Breast epithelium (tissue), 4 donors: ENCODE measurements at regions not wholly inside any gene's neighbourhood (a gene's known extent, or its start where the extent isn't known, plus 50 kb on each side); places are given as distances from the start of the nearest gene placed in this dataset.

Experiments
- DNase-seq, 2 donors: peaks; one replicate each; pipeline ENCODE4 v3.0.0-alpha.2; 2019; ENCODE audit warnings: low spot score in 2 of 2
- H3K27ac ChIP-seq, 2 donors: fragments of 200-600 bp; sonication (generic) in 1 of 2; one replicate each; pipeline ENCODE4 v1.5.1; 2016 to 2019; ENCODE audit warnings: mild to moderate bottlenecking in 1 of 2
- H3K27me3 ChIP-seq, 2 donors: fragments of 200-600 bp; sonication (generic) in 1 of 2; one replicate each; pipeline versions ENCODE4 v1.5.1 to v1.6.0; 2017 to 2019; ENCODE audit warnings: control low read depth in 1 of 2, mild to moderate bottlenecking in 1 of 2
- H3K36me3 ChIP-seq: fragments of 200-600 bp; one replicate; pipeline ENCODE4 v1.5.1; 2019
- H3K4me1 ChIP-seq, 2 donors: fragments of 200-600 bp; sonication (generic); one replicate each; pipeline ENCODE4 v1.5.1; 2016 to 2019; ENCODE audit warnings: control low read depth in 1 of 2
- H3K4me3 ChIP-seq, 3 donors: fragments of 200-600 bp; sonication (generic); 1 replicate in 2 of 3; 2 replicates in 1 of 3; pipeline ENCODE4 v1.5.1; 2016 to 2019; ENCODE audit warnings: mild to moderate bottlenecking in 3 of 3, moderate library complexity in 2 of 3
- H3K9me3 ChIP-seq, 2 donors: fragments of 200-600 bp; sonication (generic) in 1 of 2; one replicate each; pipeline ENCODE4 v1.5.1; 2016 to 2019; ENCODE audit warnings: control low read depth in 1 of 2
- CTCF ChIP-seq, 3 donors: fragments of 450-650 bp; IDR thresholded peaks; one replicate each; pipeline ENCODE4 v1.5.1; 2016 to 2017; ENCODE audit warnings: antibody characterized with exemption in 3 of 3, mild to moderate bottlenecking in 3 of 3, moderate library complexity in 3 of 3
- POLR2A ChIP-seq: fragments of 450-650 bp; IDR thresholded peaks from one replicate; pipeline ENCODE4 v1.6.1; 2016; ENCODE audit warnings: antibody characterized with exemption, mild to moderate bottlenecking, moderate library complexity
- POLR2AphosphoS5 ChIP-seq, 3 donors: sonication (generic); formaldehyde crosslinking; IDR thresholded peaks; one replicate each; pipeline ENCODE4 v1.6.1; 2017; ENCODE audit warnings: antibody characterized with exemption in 3 of 3
- intact Hi-C: fragments of 100-400 bp; cut with DNase I; formaldehyde crosslinking; loops from one replicate; pipeline ENCODE4 v1.15.1; 2023; ENCODE audit warnings: low total_unique reads

- no peaks in the 10 kb centered on the region for H3K27me3 ChIP-seq
- H3K27ac ChIP-seq, result no peak overlapping the region
- H3K9me3 ChIP-seq, result no peaks in the 10 kb centered on the region
- intact Hi-C loops, result no loop called here
- H3K36me3 ChIP-seq, result no peaks in the 10 kb centered on the region
- DNase-seq, result no peak
- no peak overlapping the region for H3K4me3 ChIP-seq
- TF ChIP-seq POLR2A (no peak), POLR2AphosphoS5 (IDR thresholded peaks at IDR 0.05) (no peak), CTCF (IDR thresholded peaks at IDR 0.05) (no peak)
- H3K4me1 ChIP-seq, result no peaks in the 10 kb centered on the region
Measured at GRCh38 chr16:79971237-79971572, 370.7 kb upstream of the MAF start.

DNA sequence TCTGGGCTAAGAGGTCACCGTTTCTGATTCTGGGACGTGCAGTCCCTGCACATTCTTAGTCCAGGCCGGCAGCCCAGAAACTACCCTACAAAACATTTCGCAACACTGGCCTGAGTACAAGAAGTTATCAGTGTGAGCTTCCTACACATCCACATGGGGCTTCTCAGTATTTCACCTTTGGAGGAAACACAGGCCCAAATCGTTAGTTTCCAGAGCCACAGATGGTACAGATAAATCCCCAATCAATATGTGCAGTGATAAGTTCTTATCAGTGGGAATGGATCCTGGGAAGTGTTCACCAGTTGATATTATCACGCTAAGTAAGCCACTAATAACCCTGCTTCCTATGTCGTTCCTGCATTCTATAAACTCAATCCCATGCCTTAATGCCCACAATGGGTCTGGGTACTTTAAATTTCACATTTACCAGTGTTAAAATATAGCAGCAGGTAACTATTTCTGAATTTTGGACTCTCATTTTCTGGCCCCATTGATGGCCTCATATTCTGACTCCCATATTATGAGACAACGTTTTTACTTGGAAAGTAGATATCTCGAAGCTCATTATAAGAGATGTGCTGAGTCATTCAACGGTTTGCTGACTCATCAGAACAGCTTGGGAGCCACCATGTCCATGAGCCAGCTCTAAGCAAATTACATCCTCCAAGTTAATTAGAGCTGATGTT, 370.2 kb upstream of the MAF start:
- Histone ChIP-seq H3K27ac (peak overlapping the region in 1 of 2 donors; percentile 28), H3K27me3 (no peaks in the 10 kb centered on the region), H3K4me1 (no peaks in the 10 kb centered on the region), H3K9me3 (no peaks in the 10 kb centered on the region), H3K4me3 (no peak overlapping the region), H3K36me3 (no peaks in the 10 kb centered on the region)
- DNase-seq, result peak in 1 of 2 donors; percentile 19
- peak in 1 of 3 donors; percentile 75 for TF ChIP-seq POLR2AphosphoS5 (IDR thresholded peaks at IDR 0.05)
- no peak for TF ChIP-seq POLR2A
- TF ChIP-seq CTCF (IDR thresholded peaks at IDR 0.05), result no peak
- intact Hi-C loops, result no loop called here

- H3K4me3 ChIP-seq, result no peak overlapping the region
- intact Hi-C loops, result no loop called here
- no peak for TF ChIP-seq POLR2AphosphoS5 (IDR thresholded peaks at IDR 0.05)
- no peak for TF ChIP-seq CTCF (IDR thresholded peaks at IDR 0.05)
- no peak for TF ChIP-seq POLR2A
- H3K9me3 ChIP-seq, result no peaks in the 10 kb centered on the region
- H3K4me1 ChIP-seq, result no peaks in the 10 kb centered on the region
- no peak for DNase-seq
- no peaks in the 10 kb centered on the region for H3K27me3 ChIP-seq
- no peaks in the 10 kb centered on the region for H3K36me3 ChIP-seq
- H3K27ac ChIP-seq, result no peak overlapping the region
Measured at GRCh38 chr16:79970087-79970486, 369.6 kb upstream of the MAF start.

DNA sequence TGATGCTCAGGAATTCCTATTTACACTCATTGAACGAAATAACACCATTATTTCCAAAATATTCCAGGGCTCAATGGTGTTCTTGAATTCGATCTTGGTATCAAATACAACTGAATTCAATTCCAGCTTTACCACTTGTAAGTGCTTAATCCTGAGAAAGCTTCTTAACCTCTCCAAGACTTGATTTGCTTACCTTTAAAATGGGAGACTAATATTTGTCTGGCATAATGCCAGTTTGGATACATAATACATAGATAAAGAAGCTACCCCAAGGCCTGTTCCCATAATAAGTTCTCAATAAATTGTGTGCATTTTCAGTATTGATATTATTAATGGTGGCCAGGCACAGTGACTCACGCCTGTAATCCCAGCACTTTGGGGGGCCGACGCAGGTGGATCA, 368.9 kb upstream of the MAF start:
- H3K4me3 ChIP-seq, result no peak overlapping the region
- no peaks in the 10 kb centered on the region for H3K36me3 ChIP-seq
- H3K27me3 ChIP-seq, result no peaks in the 10 kb centered on the region
- TF ChIP-seq CTCF (IDR thresholded peaks at IDR 0.05) (no peak), POLR2AphosphoS5 (IDR thresholded peaks at IDR 0.05) (no peak), POLR2A (no peak)
- DNase-seq, result no peak
- no peaks in the 10 kb centered on the region for H3K4me1 ChIP-seq
- no peaks in the 10 kb centered on the region for H3K9me3 ChIP-seq
- intact Hi-C loops, result no loop called here
- no peak overlapping the region for H3K27ac ChIP-seq

- H3K4me3 ChIP-seq, result no peak overlapping the region
- no peaks in the 10 kb centered on the region for H3K9me3 ChIP-seq
- H3K36me3 ChIP-seq, result no peaks in the 10 kb centered on the region
- no peak overlapping the region for H3K27ac ChIP-seq
- intact Hi-C loops, result no loop called here
- H3K4me1 ChIP-seq, result no peaks in the 10 kb centered on the region
- H3K27me3 ChIP-seq, result no peaks in the 10 kb centered on the region
- no peak for DNase-seq
- no peak for TF ChIP-seq CTCF (IDR thresholded peaks at IDR 0.05)
- no peak for TF ChIP-seq POLR2A
- TF ChIP-seq POLR2AphosphoS5 (IDR thresholded peaks at IDR 0.05), result no peak
Measured at GRCh38 chr16:79966226-79966625, 365.7 kb upstream of the MAF start.
